H9 (cell line): ENCODE measurements at regions not wholly inside any gene's neighbourhood (a gene's known extent, or its start where the extent isn't known, plus 50 kb on each side); places are given as distances from the start of the nearest gene placed in this dataset.
"Not testable (repeated sequence)": the region's sequence is repeated elsewhere in the genome, so short reads cannot be mapped to it uniquely, and the experiment has no call there.

Experiments used
- DNase-seq: peaks from one replicate; pipeline ENCODE4 v3.0.0-alpha.2; 2017
- H2AFZ ChIP-seq: one replicate; pipeline ENCODE4 v1.6.1; 2013; ENCODE audit warnings: mild to moderate bottlenecking, low read length, control low read depth, moderate library complexity
- H2AK5ac ChIP-seq: 2 replicates; pipeline ENCODE4 v1.6.1; 2013; ENCODE audit warnings: low read length, control low read depth, mixed read lengths; ENCODE audit not compliant: insufficient read length
- H2BK120ac ChIP-seq: one replicate; pipeline ENCODE4 v1.6.1; 2013; ENCODE audit warnings: low read depth, mild to moderate bottlenecking, low read length, control low read depth, inconsistent platforms; ENCODE audit not compliant: poor library complexity, severe bottlenecking
- H2BK12ac ChIP-seq: 2 replicates; pipeline ENCODE4 v1.6.1; 2013; ENCODE audit warnings: low read length, control low read depth, mixed read lengths, low read depth; ENCODE audit not compliant: insufficient read length
- H2BK15ac ChIP-seq: 2 replicates; pipeline ENCODE4 v1.6.1; 2013; ENCODE audit warnings: low read depth, low read length, control low read depth
- H2BK20ac ChIP-seq: one replicate; pipeline ENCODE4 v1.6.1; 2013; ENCODE audit warnings: low read depth, mild to moderate bottlenecking, low read length, control low read depth, inconsistent platforms; ENCODE audit not compliant: poor library complexity, severe bottlenecking
- H2BK5ac ChIP-seq: 2 replicates; pipeline ENCODE4 v1.6.1; 2013; ENCODE audit warnings: low read length, control low read depth, mixed read lengths; ENCODE audit not compliant: insufficient read length
- H3K14ac ChIP-seq: 2 replicates; pipeline ENCODE4 v1.6.1; 2013; ENCODE audit warnings: low read length, control low read depth; ENCODE audit not compliant: insufficient read depth
- H3K18ac ChIP-seq: 2 replicates; pipeline ENCODE4 v1.6.1; 2013; ENCODE audit warnings: low read depth, mild to moderate bottlenecking, mixed read lengths, low read length, control low read depth; ENCODE audit not compliant: insufficient read length
- H3K23ac ChIP-seq: 2 replicates; pipeline ENCODE4 v1.6.1; 2013; ENCODE audit warnings: low read length, control low read depth, mixed read lengths, low read depth; ENCODE audit not compliant: insufficient read length
- H3K23me2 ChIP-seq: 2 replicates; pipeline ENCODE4 v1.6.1; 2013; ENCODE audit warnings: low read depth, mild to moderate bottlenecking, mixed read lengths, low read length, control low read depth; ENCODE audit not compliant: insufficient read length, poor library complexity, severe bottlenecking
- H3K27ac ChIP-seq: 2 replicates; pipeline ENCODE4 v1.5.1; 2013; ENCODE audit warnings: low read length, control low read depth, mixed read lengths, low read depth; ENCODE audit not compliant: insufficient read length
- H3K27me3 ChIP-seq: 2 replicates; pipeline ENCODE4 v1.6.1; 2013; ENCODE audit warnings: low read length, control low read depth, inconsistent platforms; ENCODE audit not compliant: insufficient read depth
- H3K4ac ChIP-seq: 2 replicates; pipeline ENCODE4 v1.6.1; 2013; ENCODE audit warnings: low read depth, mild to moderate bottlenecking, control low read depth, inconsistent platforms, low read length, moderate library complexity
- H3K4me1 ChIP-seq: 2 replicates; pipeline ENCODE4 v1.6.1; 2013; ENCODE audit warnings: low read length, control low read depth, inconsistent platforms; ENCODE audit not compliant: insufficient read depth
- H3K4me2 ChIP-seq: 2 replicates; pipeline ENCODE4 v1.6.1; 2013; ENCODE audit warnings: low read length, control low read depth, mixed read lengths; ENCODE audit not compliant: insufficient read length, insufficient read depth
- H3K56ac ChIP-seq: 2 replicates; pipeline ENCODE4 v1.6.1; 2013; ENCODE audit warnings: low read depth, mild to moderate bottlenecking, mixed read lengths, low read length, control low read depth; ENCODE audit not compliant: insufficient read length
- H3K79me1 ChIP-seq: 2 replicates; pipeline ENCODE4 v1.6.1; 2013; ENCODE audit warnings: low read depth, mild to moderate bottlenecking, moderate library complexity, low read length, control low read depth, inconsistent platforms; ENCODE audit not compliant: insufficient read depth, poor library complexity, severe bottlenecking
- H3K79me2 ChIP-seq: 2 replicates; pipeline ENCODE4 v1.6.1; 2013; ENCODE audit warnings: low read length, control low read depth, inconsistent platforms; ENCODE audit not compliant: insufficient read depth
- H3K9ac ChIP-seq: 2 replicates; pipeline ENCODE4 v1.6.1; 2013; ENCODE audit warnings: low read length, control low read depth, mixed read lengths; ENCODE audit not compliant: insufficient read length; ENCODE audit errors: extremely low read depth
- H3K9me3 ChIP-seq: one replicate; pipeline ENCODE4 v1.6.1; 2013; ENCODE audit warnings: low read depth, low read length, inconsistent platforms; ENCODE audit not compliant: control insufficient read depth
- H3T11ph ChIP-seq: one replicate; pipeline ENCODE4 v1.6.1; 2013; ENCODE audit warnings: mild to moderate bottlenecking, low read length, control low read depth, inconsistent platforms
- H4K20me1 ChIP-seq: one replicate; pipeline ENCODE4 v1.6.1; 2013; ENCODE audit not compliant: control insufficient read depth, insufficient read length, insufficient read depth
- H4K5ac ChIP-seq: 2 replicates; pipeline ENCODE4 v1.6.1; 2013; ENCODE audit warnings: low read depth, mild to moderate bottlenecking, mixed read lengths, low read length, control low read depth; ENCODE audit not compliant: insufficient read length
- H4K8ac ChIP-seq: replicated peaks from 2 replicates; pipeline ENCODE4 v1.6.1; 2013; ENCODE audit warnings: low read length, control low read depth, mixed read lengths, low read depth; ENCODE audit not compliant: insufficient read length
- H4K91ac ChIP-seq: 2 replicates; pipeline ENCODE4 v1.6.1; 2013; ENCODE audit warnings: low read depth, mild to moderate bottlenecking, moderate library complexity, mixed read lengths, low read length, control low read depth; ENCODE audit not compliant: insufficient read length
- H3K27ac Mint-ChIP-seq, 3 experiments: 2 replicates in 2 of 3; 3 replicates in 1 of 3; pipeline ENCODE4 v1.8.0; 2020 to 2021; ENCODE audit warnings: mixed read lengths in 3 of 3, mild to moderate bottlenecking in 1 of 3, moderate library complexity in 1 of 3
- H3K27me3 Mint-ChIP-seq: 2 replicates; pipeline ENCODE4 v1.8.0; 2021; ENCODE audit warnings: low read depth, mild to moderate bottlenecking, moderate library complexity, mixed read lengths
- H3K36me3 Mint-ChIP-seq, 3 experiments: 2 replicates in 2 of 3; 3 replicates in 1 of 3; pipeline ENCODE4 v1.8.0; 2020 to 2021; ENCODE audit warnings: low read depth in 3 of 3, mixed read lengths in 3 of 3; ENCODE audit not compliant: insufficient read depth in 1 of 3
- H3K4me1 Mint-ChIP-seq, 2 experiments: 2 replicates each; pipeline ENCODE4 v1.8.0; 2020; ENCODE audit warnings: mixed read lengths in 2 of 2
- H3K4me3 Mint-ChIP-seq, 2 experiments: 2 replicates in 1 of 2; 3 replicates in 1 of 2; pipeline ENCODE4 v1.8.0; 2020 to 2021; ENCODE audit warnings: mild to moderate bottlenecking in 2 of 2, mixed read lengths in 2 of 2, moderate library complexity in 1 of 2
- H3K9me3 Mint-ChIP-seq, 2 experiments: 2 replicates in 1 of 2; 3 replicates in 1 of 2; pipeline ENCODE4 v1.8.0; 2020; ENCODE audit warnings: mild to moderate bottlenecking in 2 of 2, mixed read lengths in 2 of 2, moderate library complexity in 1 of 2
- CTCF ChIP-seq: fragments of 200-600 bp; sonication (generic); conservative IDR thresholded peaks from 3 replicates; pipeline ENCODE4 v1.8.0; 2021; ENCODE audit warnings: antibody characterized with exemption, mild to moderate bottlenecking
- WGBS: extraction: QIAGEN DNeasy Blood & Tissue Kit; methylation state at CpG from one replicate; pipeline ENCODE4 v1.1.7; 2013; ENCODE audit warnings: missing lambda C conversion rate, low lambda C conversion rate, mixed read lengths; ENCODE audit not compliant: insufficient read length; ENCODE audit errors: extremely low coverage; 5-methylcytosine and 5-hydroxymethylcytosine counted together

GRCh38 chr6:100050550-100050949, 56.5 kb upstream of the MCHR2 start:
- no peaks in the 10 kb centered on the region for H4K20me1 ChIP-seq
- Mint-ChIP-seq H3K4me3 (no peak overlapping the region), H3K27me3 (peaks cover 2% of the 10 kb centered on the region; the same call in 1 of the 2 replicates), H3K27ac (no peak overlapping the region), H3K9me3 (no peaks in the 10 kb centered on the region; a peak in 1 of 5 replicates), H3K4me1 (no peaks in the 10 kb centered on the region), H3K36me3 (no peaks in the 10 kb centered on the region)
- H4K91ac ChIP-seq: no peak overlapping the region
- TF ChIP-seq CTCF: no peak
- H2BK15ac ChIP-seq: no peak overlapping the region
- H3K79me2 ChIP-seq: no peaks in the 10 kb centered on the region
- DNase-seq: no peak
- no peak overlapping the region for H3K4me2 ChIP-seq
- H3K14ac ChIP-seq: no peak overlapping the region
- no peak overlapping the region for H4K8ac ChIP-seq
- H2BK120ac ChIP-seq: no peak overlapping the region
- no peak overlapping the region for H3T11ph ChIP-seq
- no peaks in the 10 kb centered on the region for H3K4me1 ChIP-seq
- no peak overlapping the region for H4K5ac ChIP-seq
- H3K9me3 ChIP-seq: no peaks in the 10 kb centered on the region
- H3K79me1 ChIP-seq: no peaks in the 10 kb centered on the region
- H2AK5ac ChIP-seq: no peak overlapping the region
- no peak overlapping the region for H2BK20ac ChIP-seq
- H3K18ac ChIP-seq: no peak overlapping the region
- H3K56ac ChIP-seq: no peak overlapping the region
- no peak overlapping the region for H3K27ac ChIP-seq
- no peak overlapping the region for H3K9ac ChIP-seq
- WGBS: no CpG with 5 or more reads among the region's 2 CpGs
- no peak overlapping the region for H2AFZ ChIP-seq
- no peak overlapping the region for H2BK5ac ChIP-seq
- H3K23ac ChIP-seq: no peak overlapping the region
- no peak overlapping the region for H3K4ac ChIP-seq
- H3K27me3 ChIP-seq: no peaks in the 10 kb centered on the region
- no peaks in the 10 kb centered on the region for H3K23me2 ChIP-seq
- no peak overlapping the region for H2BK12ac ChIP-seq

GRCh38 chr6:100043961-100044360, 49.9 kb upstream of the MCHR2 start:
- H3K9me3 Mint-ChIP-seq: peaks cover 7 to 10% of the 10 kb centered on the region in 2 experiments
- H2BK20ac ChIP-seq, H4K91ac ChIP-seq, H3K9me3 ChIP-seq, H3K23me2 ChIP-seq, H3K27ac Mint-ChIP-seq, H3K79me1 ChIP-seq, H3K18ac ChIP-seq, H3K23ac ChIP-seq, H3K56ac ChIP-seq, H2BK5ac ChIP-seq, H4K8ac ChIP-seq, H3K14ac ChIP-seq, H3K36me3 Mint-ChIP-seq, H3K9ac ChIP-seq, H2BK12ac ChIP-seq, H3K4me3 Mint-ChIP-seq, H3K27me3 ChIP-seq, H2AFZ ChIP-seq, H3K4me1 Mint-ChIP-seq, H2AK5ac ChIP-seq, H3K4me1 ChIP-seq, H2BK15ac ChIP-seq, H3K79me2 ChIP-seq, H3K4me2 ChIP-seq, DNase-seq, H2BK120ac ChIP-seq, H4K5ac ChIP-seq, H3K27me3 Mint-ChIP-seq, H3K4ac ChIP-seq, H3T11ph ChIP-seq, H3K27ac ChIP-seq, H4K20me1 ChIP-seq: not testable (repeated sequence)
